Naive B cell (primary cell): ENCODE measurements at regions not wholly inside any gene's neighbourhood (a gene's known extent, or its start where the extent isn't known, plus 50 kb on each side); places are given as distances from the start of the nearest gene placed in this dataset.
A peak's percentile ranks its signal among the peaks of the same experiment; 100 is the strongest.

Experiments used
- ATAC-seq, 2 donors: fragments of 150-1000 bp; cut with Tn5 transposase; 2 replicates each; pipeline ENCODE4 v1.10.0; 2021; ENCODE audit warnings: low read depth in 2 of 2, mild to moderate bottlenecking in 2 of 2, moderate library complexity in 2 of 2
- DNase-seq: peaks from one replicate; pipeline ENCODE4 v3.0.0; 2022
- H3K27ac Mint-ChIP-seq, 6 donors: one replicate each; pipeline ENCODE4 v1.8.0; 2020 to 2022; ENCODE audit warnings: mild to moderate bottlenecking in 6 of 6, mixed read lengths in 6 of 6, moderate library complexity in 5 of 6, inconsistent platforms in 2 of 6
- H3K27me3 Mint-ChIP-seq, 3 donors: one replicate each; pipeline ENCODE4 v1.8.0; 2021 to 2022; ENCODE audit warnings: mixed read lengths in 3 of 3, mild to moderate bottlenecking in 1 of 3
- H3K36me3 Mint-ChIP-seq, 2 donors: one replicate each; pipeline ENCODE4 v1.8.0; 2020 to 2022; ENCODE audit warnings: mixed read lengths in 2 of 2, inconsistent platforms in 1 of 2, mild to moderate bottlenecking in 1 of 2
- H3K4me1 Mint-ChIP-seq, 3 donors: one replicate each; pipeline ENCODE4 v1.8.0; 2020 to 2022; ENCODE audit warnings: mixed read lengths in 3 of 3, inconsistent platforms in 1 of 3, mild to moderate bottlenecking in 1 of 3, moderate library complexity in 1 of 3
- H3K4me3 Mint-ChIP-seq, 8 donors: one replicate each; pipeline ENCODE4 v1.8.0; 2020 to 2022; ENCODE audit warnings: mild to moderate bottlenecking in 8 of 8, mixed read lengths in 8 of 8, moderate library complexity in 8 of 8, inconsistent platforms in 2 of 8
- H3K9me3 Mint-ChIP-seq, 7 donors: one replicate each; pipeline ENCODE4 v1.8.0; 2020 to 2022; ENCODE audit warnings: mixed read lengths in 7 of 7, mild to moderate bottlenecking in 5 of 7, inconsistent platforms in 2 of 7, moderate library complexity in 1 of 7

GRCh38 chr9:134557331-134557730 is 84.3 kb upstream of the COL5A1 start:
- Mint-ChIP-seq H3K36me3 (peaks cover 0 to 1% of the 10 kb centered on the region in 2 donors), H3K27me3 (peaks cover 8 to 23% (median 20%) of the 10 kb centered on the region in 3 donors), H3K4me3 (no peak overlapping the region), H3K27ac (no peak overlapping the region), H3K4me1 (peaks cover 3 to 6% (median 3%) of the 10 kb centered on the region in 3 donors), H3K9me3 (peaks cover 0 to 1% (median 0%) of the 10 kb centered on the region in 7 donors)
- no peak for DNase-seq
- no peak for ATAC-seq

GRCh38 chr9:134558124-134558905 is 83.3 kb upstream of the COL5A1 start:
- Mint-ChIP-seq H3K27ac (no peak overlapping the region), H3K4me1 (peaks cover 3 to 6% (median 3%) of the 10 kb centered on the region in 3 donors), H3K4me3 (no peak overlapping the region), H3K27me3 (peaks cover 8 to 22% (median 11%) of the 10 kb centered on the region in 3 donors), H3K36me3 (peaks cover 0 to 9% of the 10 kb centered on the region in 2 donors), H3K9me3 (peaks cover 0 to 7% (median 3%) of the 10 kb centered on the region in 7 donors)
- ATAC-seq (no peak), DNase-seq (no peak)

GRCh38 chr9:134559013-134559412 is 82.6 kb upstream of the COL5A1 start:
- H3K9me3 Mint-ChIP-seq, result peaks cover 0 to 9% (median 5%) of the 10 kb centered on the region in 7 donors
- peaks cover 0 to 9% of the 10 kb centered on the region in 2 donors for H3K36me3 Mint-ChIP-seq
- H3K4me3 Mint-ChIP-seq, result no peak overlapping the region
- ATAC-seq (no peak), DNase-seq (no peak)
- peaks cover 6 to 22% (median 8%) of the 10 kb centered on the region in 3 donors for H3K27me3 Mint-ChIP-seq
- H3K27ac Mint-ChIP-seq, result no peak overlapping the region
- H3K4me1 Mint-ChIP-seq, result peaks cover 3 to 6% (median 3%) of the 10 kb centered on the region in 3 donors

GRCh38 chr9:134560206-134560605 is 81.4 kb upstream of the COL5A1 start:
- no peak for ATAC-seq
- peaks cover 3 to 6% (median 3%) of the 10 kb centered on the region in 3 donors for H3K4me1 Mint-ChIP-seq
- H3K27me3 Mint-ChIP-seq, result peaks cover 3 to 22% (median 8%) of the 10 kb centered on the region in 3 donors
- H3K4me3 Mint-ChIP-seq, result no peak overlapping the region
- H3K9me3 Mint-ChIP-seq, result peaks cover 0 to 9% (median 5%) of the 10 kb centered on the region in 7 donors
- DNase-seq, result no peak
- H3K36me3 Mint-ChIP-seq, result peaks cover 0 to 9% of the 10 kb centered on the region in 2 donors
- H3K27ac Mint-ChIP-seq, result no peak overlapping the region

- Mint-ChIP-seq H3K4me1 (peaks cover 3 to 6% (median 3%) of the 10 kb centered on the region in 3 donors), H3K27me3 (peaks cover 0 to 22% (median 8%) of the 10 kb centered on the region in 3 donors), H3K4me3 (no peak overlapping the region), H3K9me3 (peaks cover 0 to 10% (median 5%) of the 10 kb centered on the region in 7 donors), H3K27ac (no peak overlapping the region), H3K36me3 (peaks cover 0 to 9% of the 10 kb centered on the region in 2 donors)
- DNase-seq (no peak), ATAC-seq (no peak)
Observed at GRCh38 chr9:134560654-134561053, 80.9 kb upstream of the COL5A1 start.

GRCh38 chr9:134561427-134562145 is 80.0 kb upstream of the COL5A1 start:
- Mint-ChIP-seq H3K36me3 (peaks cover 0 to 9% of the 10 kb centered on the region in 2 donors), H3K4me3 (no peak overlapping the region), H3K27me3 (peaks cover 0 to 22% (median 8%) of the 10 kb centered on the region in 3 donors), H3K27ac (no peak overlapping the region), H3K9me3 (peaks cover 0 to 15% (median 7%) of the 10 kb centered on the region in 7 donors), H3K4me1 (peaks cover 3 to 6% (median 3%) of the 10 kb centered on the region in 3 donors)
- DNase-seq (no peak), ATAC-seq (no peak)

GRCh38 chr9:134562146-134562849 is 79.3 kb upstream of the COL5A1 start:
- no peak for ATAC-seq
- Mint-ChIP-seq H3K36me3 (peaks cover 0 to 9% of the 10 kb centered on the region in 2 donors), H3K4me1 (peaks cover 3 to 6% (median 3%) of the 10 kb centered on the region in 3 donors), H3K9me3 (peaks cover 0 to 18% (median 10%) of the 10 kb centered on the region in 7 donors), H3K27ac (no peak overlapping the region), H3K4me3 (no peak overlapping the region), H3K27me3 (peaks cover 0 to 17% (median 4%) of the 10 kb centered on the region in 3 donors)
- DNase-seq, result no peak

- no peak for ATAC-seq
- Mint-ChIP-seq H3K9me3 (peaks cover 0 to 22% (median 13%) of the 10 kb centered on the region in 7 donors), H3K4me1 (peaks cover 3 to 6% (median 3%) of the 10 kb centered on the region in 3 donors), H3K4me3 (no peak overlapping the region), H3K36me3 (peaks cover 0 to 9% of the 10 kb centered on the region in 2 donors), H3K27me3 (peaks cover 0 to 14% (median 4%) of the 10 kb centered on the region in 3 donors), H3K27ac (no peak overlapping the region)
- no peak for DNase-seq
Observed at GRCh38 chr9:134563397-134563796, 78.2 kb upstream of the COL5A1 start.

GRCh38 chr9:134564431-134565170 is 77.0 kb upstream of the COL5A1 start:
- H3K9me3 Mint-ChIP-seq, result peaks cover 0 to 22% (median 13%) of the 10 kb centered on the region in 7 donors
- ATAC-seq (no peak), DNase-seq (no peak)
- peaks cover 0 to 12% (median 4%) of the 10 kb centered on the region in 3 donors for H3K27me3 Mint-ChIP-seq
- H3K4me3 Mint-ChIP-seq, result no peak overlapping the region
- H3K4me1 Mint-ChIP-seq, result peaks cover 3 to 6% (median 3%) of the 10 kb centered on the region in 3 donors
- peaks cover 0 to 9% of the 10 kb centered on the region in 2 donors for H3K36me3 Mint-ChIP-seq
- H3K27ac Mint-ChIP-seq, result no peak overlapping the region

GRCh38 chr9:134565316-134565915 is 76.2 kb upstream of the COL5A1 start:
- H3K4me1 Mint-ChIP-seq, result peaks cover 3 to 8% (median 5%) of the 10 kb centered on the region in 3 donors
- ATAC-seq (no peak), DNase-seq (no peak)
- H3K27ac Mint-ChIP-seq, result peak overlapping the region in 1 of 6 donors; percentile 46
- H3K9me3 Mint-ChIP-seq, result peaks cover 0 to 22% (median 13%) of the 10 kb centered on the region in 7 donors
- peaks cover 0 to 9% of the 10 kb centered on the region in 2 donors for H3K36me3 Mint-ChIP-seq
- H3K27me3 Mint-ChIP-seq, result peaks cover 0 to 8% (median 2%) of the 10 kb centered on the region in 3 donors
- no peak overlapping the region for H3K4me3 Mint-ChIP-seq

GRCh38 chr9:134566196-134566847 is 75.3 kb upstream of the COL5A1 start:
- DNase-seq, result no peak
- no peak overlapping the region for H3K4me3 Mint-ChIP-seq

GRCh38 chr9:134566936-134567335 is 74.7 kb upstream of the COL5A1 start:
- Mint-ChIP-seq H3K4me3 (no peak overlapping the region), H3K4me1 (peaks cover 14 to 20% (median 18%) of the 10 kb centered on the region in 3 donors), H3K9me3 (peaks cover 0 to 22% (median 13%) of the 10 kb centered on the region in 7 donors), H3K27ac (no peak overlapping the region), H3K27me3 (peaks cover 0 to 8% (median 0%) of the 10 kb centered on the region in 3 donors), H3K36me3 (peaks cover 0 to 9% of the 10 kb centered on the region in 2 donors)
- ATAC-seq, result no peak
- DNase-seq, result no peak

More at GRCh38 chr9:134566196-134566847, 75.3 kb upstream of the COL5A1 start:
- Mint-ChIP-seq H3K36me3 (peaks cover 0 to 9% of the 10 kb centered on the region in 2 donors), H3K9me3 (peaks cover 0 to 22% (median 13%) of the 10 kb centered on the region in 7 donors), H3K4me1 (peaks cover 7 to 14% (median 14%) of the 10 kb centered on the region in 3 donors), H3K27ac (no peak overlapping the region), H3K27me3 (peaks cover 0 to 8% (median 0%) of the 10 kb centered on the region in 3 donors)
- no peak for ATAC-seq
